ENCODE measurements at regions not wholly inside any gene's neighbourhood (a gene's known extent, or its start where the extent isn't known, plus 50 kb on each side); places are given as distances from the start of the nearest gene placed in this dataset.
"Not testable (repeated sequence)": the region's sequence is repeated elsewhere in the genome, so short reads cannot be mapped to it uniquely, and the experiment has no call there.

- not testable (repeated sequence) for ATAC-seq
Measured at GRCh38 chr2:87415586-87416265, 332.2 kb upstream of the PLGLB2 start.

GRCh38 chr2:87416266-87416592 lies 331.7 kb upstream of the PLGLB2 start:
- not testable (repeated sequence) for ATAC-seq

DNA sequence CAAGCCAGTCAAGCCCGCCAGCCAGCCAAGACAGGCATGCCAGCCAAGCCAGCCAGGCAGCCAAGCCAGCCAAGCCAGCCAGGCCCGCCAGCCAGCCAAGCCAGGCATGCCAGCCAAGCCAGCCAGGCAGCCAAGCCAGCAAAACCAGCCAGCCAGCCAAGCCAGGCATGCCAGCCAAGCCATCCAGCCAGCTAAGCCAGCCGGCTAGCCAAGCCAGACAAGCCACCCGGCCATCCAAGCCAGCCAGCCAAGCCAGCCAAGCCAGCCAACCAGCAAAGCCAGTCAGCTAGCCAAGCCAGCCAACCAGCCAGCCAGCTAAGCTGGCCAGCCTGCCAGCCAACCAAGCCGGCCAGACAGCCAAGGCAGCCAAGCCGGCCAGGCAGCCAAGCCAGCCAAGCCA lies 330.7 kb upstream of the PLGLB2 start:
- not testable (repeated sequence) for ATAC-seq

- not testable (repeated sequence) for ATAC-seq
Measured at GRCh38 chr2:87417742-87418567, 329.9 kb upstream of the PLGLB2 start.

DNA sequence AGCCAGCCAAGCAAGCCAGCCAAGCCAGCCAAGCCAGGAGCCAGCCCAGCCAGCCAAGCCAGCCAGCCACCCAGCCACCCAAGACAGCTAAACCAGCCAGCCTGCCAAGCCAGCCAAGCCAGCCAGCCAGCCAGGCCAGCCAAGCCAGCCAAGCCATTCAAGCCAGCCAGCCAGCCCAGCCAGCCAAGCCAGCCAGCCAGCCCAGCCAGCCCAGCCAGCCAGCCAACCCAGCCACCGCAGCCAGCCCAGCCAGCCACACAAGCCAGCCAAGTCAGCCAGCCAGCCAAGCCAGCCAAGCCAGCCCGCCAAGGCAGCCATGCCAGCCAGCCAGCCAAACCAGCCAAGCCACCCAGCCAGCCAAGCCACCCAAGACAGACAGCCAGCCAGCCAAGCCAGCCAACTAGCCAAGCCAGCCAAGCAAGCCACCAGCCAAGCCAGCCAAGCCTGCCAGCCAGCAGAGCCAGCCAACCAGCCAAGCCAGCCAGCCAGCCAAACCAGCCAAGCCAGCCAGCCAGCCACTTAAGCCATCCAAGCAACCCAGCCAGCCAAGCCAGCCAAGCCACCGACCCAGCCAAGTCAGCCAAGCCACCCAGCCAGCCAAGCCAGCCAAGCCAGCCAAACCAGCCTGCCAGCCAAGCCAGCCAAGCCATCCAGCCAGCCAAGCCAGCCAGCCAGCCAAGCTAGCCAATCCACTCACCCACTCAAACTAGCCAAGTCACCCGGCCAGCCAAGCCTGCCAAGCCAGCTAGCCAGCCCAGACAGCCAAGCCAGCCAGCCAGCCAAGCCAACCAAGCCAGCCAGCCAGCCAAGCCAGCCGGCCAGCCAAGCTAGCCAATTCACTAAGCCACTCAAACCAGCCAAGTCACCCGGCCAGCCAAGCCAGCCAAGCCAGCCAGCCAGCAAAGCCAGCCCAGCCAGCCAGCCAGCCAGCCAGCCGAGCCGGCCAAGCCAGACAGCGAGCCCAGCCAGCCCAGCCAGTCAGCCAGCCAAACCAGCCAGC lies 328.8 kb upstream of the PLGLB2 start:
- ATAC-seq: not testable (repeated sequence)

DNA sequence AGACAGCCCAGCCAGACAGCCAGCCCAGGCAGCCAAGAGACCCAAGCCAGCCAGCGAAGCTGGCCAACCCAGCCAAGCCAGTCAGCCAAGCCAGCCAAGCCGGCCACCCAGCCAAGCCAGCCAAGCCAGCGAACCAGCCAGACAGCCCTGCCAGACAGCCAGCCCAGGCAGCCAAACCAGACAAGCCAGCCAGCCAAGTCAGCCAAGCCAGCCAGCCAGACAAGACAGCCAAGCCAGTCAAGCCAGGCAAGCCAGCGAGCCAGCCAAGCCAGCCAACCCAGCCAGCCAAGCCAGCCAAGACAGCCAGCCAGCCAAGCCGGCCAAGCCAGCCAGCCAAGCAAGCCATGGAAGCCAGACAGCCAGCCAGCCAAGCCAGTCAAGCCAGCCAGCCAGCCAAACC lies 327.9 kb upstream of the PLGLB2 start:
- not testable (repeated sequence) for ATAC-seq

DNA sequence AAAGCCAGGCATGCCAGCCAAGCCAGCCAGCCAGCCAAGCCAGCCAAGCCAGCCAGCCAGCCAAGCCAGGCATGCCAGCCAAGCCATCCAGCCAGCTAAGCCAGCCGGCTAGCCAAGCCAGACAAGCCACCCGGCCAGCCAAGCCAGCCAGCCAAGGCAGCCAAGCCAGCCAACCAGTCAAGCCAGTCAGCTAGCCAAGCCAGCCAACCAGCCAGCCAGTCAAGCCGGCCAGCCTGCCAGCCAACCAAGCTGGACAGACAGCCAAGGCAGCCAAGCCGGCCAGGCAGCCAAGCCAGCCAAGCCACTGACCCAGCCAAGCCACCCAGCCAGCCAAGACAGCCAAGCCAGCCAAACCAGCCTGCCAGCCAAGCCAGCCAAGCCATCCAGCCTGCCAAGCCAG lies 326.9 kb upstream of the PLGLB2 start:
- not testable (repeated sequence) for ATAC-seq

GRCh38 chr2:87423796-87424762 lies 323.8 kb upstream of the PLGLB2 start:
- not testable (repeated sequence) for ATAC-seq

- not testable (repeated sequence) for ATAC-seq
Measured at GRCh38 chr2:87424763-87425154, 323.1 kb upstream of the PLGLB2 start.

GRCh38 chr2:87425191-87425590 lies 322.7 kb upstream of the PLGLB2 start:
- ATAC-seq: not testable (repeated sequence)

DNA sequence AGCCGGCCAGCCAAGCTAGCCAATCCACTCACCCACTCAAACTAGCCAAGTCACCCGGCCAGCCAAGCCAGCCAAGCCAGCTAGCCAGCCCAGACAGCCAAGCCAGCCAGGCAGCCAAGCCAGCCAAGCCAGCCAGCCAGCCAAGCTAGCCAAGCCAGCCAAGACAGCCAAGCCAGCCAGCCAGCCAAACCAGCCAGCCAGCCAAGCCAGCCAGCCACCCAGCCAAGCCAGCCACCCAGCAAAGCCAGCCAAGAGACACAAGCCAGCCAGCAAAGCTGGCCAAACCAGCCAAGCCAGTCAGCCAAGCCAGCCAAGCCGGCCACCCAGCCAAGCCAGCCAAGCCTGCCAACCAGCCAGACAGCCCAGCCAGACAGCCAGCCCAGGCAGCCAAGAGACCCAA lies 322.2 kb upstream of the PLGLB2 start:
- not testable (repeated sequence) for ATAC-seq

DNA sequence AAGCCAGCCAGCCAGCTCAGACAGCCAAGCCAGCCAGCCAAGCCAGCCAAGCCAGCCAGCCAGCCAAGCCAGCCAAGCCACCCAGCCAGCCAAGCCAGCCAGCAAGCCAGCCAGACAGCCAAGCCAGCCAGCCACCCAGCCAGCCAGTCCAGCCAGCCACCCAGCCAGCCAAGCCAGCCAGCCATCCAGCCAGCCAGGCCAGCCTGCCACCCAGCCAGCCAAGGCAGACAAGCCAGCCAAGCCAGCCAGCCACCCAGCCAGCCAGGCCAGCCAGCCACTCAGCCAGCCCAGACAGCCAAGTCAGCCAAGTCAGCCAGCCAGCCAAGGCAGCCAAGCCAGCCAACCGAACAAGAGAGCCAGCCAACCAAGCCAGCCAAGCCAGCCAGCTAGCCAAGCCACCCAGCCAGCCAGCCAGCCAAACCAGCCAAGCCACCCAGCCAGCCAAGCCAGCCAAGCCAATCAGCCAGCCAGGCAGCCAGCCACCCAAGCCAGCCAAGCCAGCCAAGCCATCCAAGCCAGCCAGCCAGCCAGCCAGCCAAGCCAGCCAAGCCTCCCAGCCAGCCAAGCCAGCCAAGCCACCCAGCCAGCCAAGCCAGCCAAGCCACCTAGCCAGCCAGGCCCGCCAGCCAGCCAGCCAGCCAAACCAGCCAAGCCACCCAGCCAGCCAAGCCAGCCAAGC lies 319.3 kb upstream of the PLGLB2 start:
- ATAC-seq: not testable (repeated sequence)

DNA sequence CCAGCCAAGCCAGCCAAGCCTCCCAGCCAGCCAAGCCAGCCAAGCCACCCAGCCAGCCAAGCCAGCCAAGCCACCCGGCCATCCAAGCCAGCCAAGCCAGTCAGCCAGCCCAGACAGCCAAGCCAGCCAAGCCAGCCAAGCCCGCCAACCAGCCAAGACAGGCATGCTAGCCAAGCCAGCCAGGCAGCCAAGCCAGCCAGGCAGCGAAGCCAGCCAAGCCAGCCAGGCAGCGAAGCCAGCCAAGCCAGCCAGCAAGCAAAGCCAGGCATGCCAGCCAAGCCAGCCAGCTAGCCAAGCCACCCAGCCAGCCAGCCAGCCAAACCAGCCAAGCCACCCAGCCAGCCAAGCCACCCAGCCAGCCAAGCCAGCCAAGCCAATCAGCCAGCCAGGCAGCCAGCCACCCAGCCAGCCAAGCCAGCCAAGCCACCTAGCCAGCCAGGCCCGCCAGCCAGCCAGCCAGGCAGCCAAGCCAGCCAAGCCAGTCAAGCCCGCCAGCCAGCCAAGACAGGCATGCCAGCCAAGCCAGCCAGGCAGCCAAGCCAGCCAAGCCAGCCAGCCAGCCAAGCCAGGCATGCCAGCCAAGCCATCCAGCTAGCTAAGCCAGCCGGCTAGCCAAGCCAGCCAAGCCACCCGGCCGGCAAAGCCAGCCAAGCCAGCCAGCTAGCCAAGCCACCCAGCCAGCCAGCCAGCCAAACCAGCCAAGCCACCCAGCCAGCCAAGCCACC lies 318.5 kb upstream of the PLGLB2 start:
- ATAC-seq: not testable (repeated sequence)

DNA sequence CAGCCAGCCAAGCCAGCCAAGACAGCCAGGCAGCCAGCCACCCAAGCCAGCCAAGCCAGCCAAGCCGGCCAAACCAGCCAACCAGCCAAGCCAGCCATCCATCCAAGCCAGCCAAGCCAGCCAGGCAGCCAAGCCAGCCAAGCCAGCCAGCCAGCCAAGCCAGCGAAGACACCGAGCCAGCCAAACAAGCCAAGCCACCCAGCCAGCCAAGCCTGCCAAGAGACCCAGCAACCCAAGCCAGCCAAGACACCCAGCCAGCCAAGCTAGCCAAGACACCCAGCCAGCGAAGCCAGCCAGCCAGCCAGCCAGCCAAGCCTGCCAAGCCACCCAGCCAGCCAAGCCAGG lies 318.0 kb upstream of the PLGLB2 start:
- not testable (repeated sequence) for ATAC-seq

DNA sequence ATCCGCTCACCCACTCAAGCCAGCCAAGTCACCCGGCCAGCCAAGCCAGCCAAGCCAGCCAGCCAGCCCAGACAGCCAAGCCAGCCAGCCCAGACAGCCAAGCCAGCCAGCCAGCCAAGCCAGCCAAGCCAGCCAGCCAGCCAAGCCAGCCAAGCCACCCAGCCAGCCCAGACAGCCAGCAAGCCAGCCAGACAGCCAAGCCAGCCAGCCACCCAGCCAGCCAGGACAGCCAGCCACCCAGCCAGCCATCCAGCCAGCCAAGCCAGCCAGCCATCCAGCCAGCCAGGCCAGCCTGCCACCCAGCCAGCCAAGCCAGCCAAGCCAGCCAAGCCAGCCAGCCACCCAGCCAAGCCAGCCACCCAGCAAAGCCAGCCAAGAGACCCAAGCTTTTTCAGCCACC lies 316.8 kb upstream of the PLGLB2 start:
- ATAC-seq: not testable (repeated sequence)

GRCh38 chr2:87432711-87433453 lies 315.0 kb upstream of the PLGLB2 start:
- not testable (repeated sequence) for ATAC-seq

- ATAC-seq: peak; percentile 74 to 81
Measured at GRCh38 chr2:87436007-87436406, 311.9 kb upstream of the PLGLB2 start.

DNA sequence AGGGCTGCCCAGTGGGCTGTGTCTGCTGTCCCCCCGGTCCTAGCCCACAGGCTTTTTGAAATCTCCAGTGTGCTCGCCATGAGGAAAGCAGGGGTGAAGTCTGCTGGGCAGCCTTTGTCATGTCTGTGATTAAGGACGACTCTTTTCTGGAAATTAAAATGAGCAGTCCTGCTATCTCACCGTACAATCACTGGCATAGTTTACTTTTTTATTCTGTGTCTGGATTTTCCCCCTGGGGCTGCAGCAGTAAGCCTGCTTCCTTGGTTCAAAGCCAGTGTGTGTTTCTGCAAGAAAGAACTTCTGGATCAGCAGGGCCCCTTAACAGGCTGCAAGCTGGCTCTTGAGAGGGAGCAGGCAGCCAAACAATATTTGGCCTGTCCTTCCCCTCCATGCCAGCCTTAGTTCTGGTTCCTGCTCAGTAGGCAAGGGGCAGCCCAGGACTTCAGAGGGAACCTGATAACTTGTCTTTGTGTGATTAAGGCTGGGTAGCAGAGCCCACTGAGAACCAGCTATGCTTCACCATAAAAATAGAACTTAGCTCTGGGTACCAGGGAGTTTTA lies 310.1 kb upstream of the PLGLB2 start:
- ATAC-seq: not testable (repeated sequence)

- ATAC-seq: not testable (repeated sequence)
Measured at GRCh38 chr2:87438780-87439454, 309.0 kb upstream of the PLGLB2 start.

All from activated CD4-positive, CD25-positive, alpha-beta regulatory T cell treated with anti-CD3 and anti-CD28 coated beads, Interleukin-2, amount 50 U/mL, for 24 hours (primary cell).